ENCODE measurements at regions not wholly inside any gene's neighbourhood (a gene's known extent, or its start where the extent isn't known, plus 50 kb on each side); places are given as distances from the start of the nearest gene placed in this dataset.
A peak's percentile ranks its signal among the peaks of the same experiment; 100 is the strongest.

DNA sequence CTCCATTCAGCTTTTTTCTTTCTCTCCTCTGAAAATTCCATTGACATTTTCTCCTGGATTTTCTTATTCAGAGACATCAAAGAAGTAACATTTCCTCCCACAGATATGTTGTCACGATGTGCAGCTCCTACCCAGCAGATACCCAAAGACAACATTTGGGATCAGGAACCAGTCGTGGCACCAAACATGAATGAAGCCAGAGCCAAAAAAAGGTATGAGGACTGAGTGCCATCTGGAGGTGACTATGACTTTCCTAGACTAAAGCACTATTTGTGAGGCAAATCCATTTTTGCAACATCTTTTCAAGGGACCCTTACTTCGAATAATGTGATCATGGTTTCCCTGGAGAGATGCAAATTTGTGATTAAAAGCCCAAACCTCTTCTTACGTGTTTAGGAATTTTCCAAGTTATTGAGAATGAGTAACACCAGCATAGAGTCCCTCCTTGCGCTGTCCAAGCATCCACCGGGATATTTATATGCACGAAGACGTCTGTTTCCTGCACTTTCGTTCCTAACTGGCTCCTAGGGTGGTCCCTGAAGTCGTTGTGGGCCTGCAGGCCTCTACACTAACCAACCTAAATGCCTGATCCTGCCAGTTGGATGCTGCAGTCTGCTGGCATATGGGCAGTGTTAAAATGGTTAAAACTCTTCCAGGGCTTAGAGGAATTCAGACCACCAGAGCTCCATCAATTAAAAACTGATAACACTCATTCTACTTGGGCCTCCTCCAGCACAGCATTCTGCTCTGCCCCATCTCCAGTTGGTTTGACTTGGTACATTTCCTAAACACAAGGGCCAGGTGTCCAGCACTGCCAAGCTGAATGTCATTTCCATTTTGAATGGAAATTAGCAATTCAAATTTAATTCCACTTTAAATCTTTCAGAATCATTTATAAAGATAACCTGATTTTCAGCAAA lies 256.6 kb downstream of the C6orf118 start:
- H3K36me3 ChIP-seq (ENCODE audit: control insufficient read depth in 2 of 2, extremely low read depth in 1 of 2, insufficient read depth in 2 of 2, low read length in 2 of 2) = no peaks in the 10 kb centered on the region
- H4K20me1 ChIP-seq (ENCODE audit: control insufficient read depth, extremely low read depth, insufficient read depth, low read length) = no peaks in the 10 kb centered on the region
- TF ChIP-seq, protein P1, sequence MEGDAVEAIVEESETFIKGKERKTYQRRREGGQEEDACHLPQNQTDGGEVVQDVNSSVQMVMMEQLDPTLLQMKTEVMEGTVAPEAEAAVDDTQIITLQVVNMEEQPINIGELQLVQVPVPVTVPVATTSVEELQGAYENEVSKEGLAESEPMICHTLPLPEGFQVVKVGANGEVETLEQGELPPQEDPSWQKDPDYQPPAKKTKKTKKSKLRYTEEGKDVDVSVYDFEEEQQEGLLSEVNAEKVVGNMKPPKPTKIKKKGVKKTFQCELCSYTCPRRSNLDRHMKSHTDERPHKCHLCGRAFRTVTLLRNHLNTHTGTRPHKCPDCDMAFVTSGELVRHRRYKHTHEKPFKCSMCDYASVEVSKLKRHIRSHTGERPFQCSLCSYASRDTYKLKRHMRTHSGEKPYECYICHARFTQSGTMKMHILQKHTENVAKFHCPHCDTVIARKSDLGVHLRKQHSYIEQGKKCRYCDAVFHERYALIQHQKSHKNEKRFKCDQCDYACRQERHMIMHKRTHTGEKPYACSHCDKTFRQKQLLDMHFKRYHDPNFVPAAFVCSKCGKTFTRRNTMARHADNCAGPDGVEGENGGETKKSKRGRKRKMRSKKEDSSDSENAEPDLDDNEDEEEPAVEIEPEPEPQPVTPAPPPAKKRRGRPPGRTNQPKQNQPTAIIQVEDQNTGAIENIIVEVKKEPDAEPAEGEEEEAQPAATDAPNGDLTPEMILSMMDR (optimal IDR thresholded peaks at IDR 0.05 in 1 of 3, IDR thresholded peaks at IDR 0.05 in 1 of 3, conservative IDR thresholded peaks at IDR 0.05 in 1 of 3; ENCODE audit: extremely low read depth in 1 of 3, insufficient read depth in 2 of 3, low read length in 3 of 3) = no peak
- TF ChIP-seq EZH2 (IDR thresholded peaks at IDR 0.05; ENCODE audit: low read length) = no peak
- dilution Hi-C loops (cut with MboI; ENCODE audit: extremely low pct_ligation_motif_present, low sequenced_read_pairs) = no loop called here
- no peak overlapping the region for H3K4me2 ChIP-seq (ENCODE audit: control insufficient read depth, extremely low read depth, insufficient read depth, low read depth, low read length)
- no peak overlapping the region for H3K9ac ChIP-seq (ENCODE audit: control insufficient read depth, extremely low read depth, insufficient read depth, low read length)
- no peak for DNase-seq (ENCODE audit: low read depth, low spot score)
- no peak overlapping the region for H3K27ac ChIP-seq (ENCODE audit: control insufficient read depth, insufficient read depth, low read length)
- no peak overlapping the region for H2AFZ ChIP-seq (ENCODE audit: control insufficient read depth, low read length)
- no peaks in the 10 kb centered on the region for H3K4me1 ChIP-seq (ENCODE audit: control insufficient read depth, extremely low read depth, insufficient read depth, low read length)
- H3K27me3 ChIP-seq (ENCODE audit: control insufficient read depth, extremely low read depth, insufficient read depth, low read length) = no peaks in the 10 kb centered on the region
- H3K4me3 ChIP-seq (ENCODE audit: control insufficient read depth in 2 of 3, extremely low read depth in 1 of 3, insufficient read depth in 2 of 3, low read depth in 1 of 3, low read length in 3 of 3) = no peak overlapping the region
- no peaks in the 10 kb centered on the region for H3K9me1 ChIP-seq (ENCODE audit: control insufficient read depth, extremely low read depth, insufficient read depth, low read length)
- H3K9me3 ChIP-seq (ENCODE audit: control insufficient read depth, low read depth, low read length) = peaks cover 4% of the 10 kb centered on the region
- no peak for FAIRE-seq
- H3K79me2 ChIP-seq (ENCODE audit: control insufficient read depth, insufficient read depth, low read length) = no peaks in the 10 kb centered on the region

DNA sequence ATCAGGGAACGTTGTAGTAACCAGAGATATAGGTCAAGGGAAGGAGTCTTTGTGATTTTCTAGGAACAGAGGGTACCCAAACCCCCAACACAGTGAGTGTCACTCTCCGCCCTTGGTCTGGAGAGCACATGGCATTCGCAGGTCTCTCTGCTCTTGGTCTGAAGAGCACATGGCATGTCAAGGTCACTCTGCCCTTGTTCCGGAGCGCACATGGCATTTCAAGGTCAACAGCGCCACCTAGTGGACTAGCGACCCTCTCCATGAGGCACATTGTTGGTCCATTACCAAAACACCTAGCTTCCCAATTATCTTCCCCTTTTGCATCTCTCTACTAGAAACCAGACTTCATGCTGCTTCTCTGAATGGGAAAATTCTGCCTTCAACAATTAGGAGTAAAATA lies 260.0 kb downstream of the C6orf118 start:
- DNase-seq (ENCODE audit: low read depth, low spot score) (no peak), FAIRE-seq (no peak)
- Histone ChIP-seq H3K9me3 (ENCODE audit: control insufficient read depth, low read depth, low read length) (peaks cover 2% of the 10 kb centered on the region), H3K9ac (ENCODE audit: control insufficient read depth, extremely low read depth, insufficient read depth, low read length) (no peak overlapping the region), H3K36me3 (ENCODE audit: control insufficient read depth in 2 of 2, extremely low read depth in 1 of 2, insufficient read depth in 2 of 2, low read length in 2 of 2) (no peaks in the 10 kb centered on the region), H3K79me2 (ENCODE audit: control insufficient read depth, insufficient read depth, low read length) (no peaks in the 10 kb centered on the region), H3K4me3 (ENCODE audit: control insufficient read depth in 2 of 3, extremely low read depth in 1 of 3, insufficient read depth in 2 of 3, low read depth in 1 of 3, low read length in 3 of 3) (no peak overlapping the region), H3K4me2 (ENCODE audit: control insufficient read depth, extremely low read depth, insufficient read depth, low read depth, low read length) (no peak overlapping the region), H3K4me1 (ENCODE audit: control insufficient read depth, extremely low read depth, insufficient read depth, low read length) (no peaks in the 10 kb centered on the region), H3K27me3 (ENCODE audit: control insufficient read depth, extremely low read depth, insufficient read depth, low read length) (no peaks in the 10 kb centered on the region), H2AFZ (ENCODE audit: control insufficient read depth, low read length) (no peak overlapping the region), H3K27ac (ENCODE audit: control insufficient read depth, insufficient read depth, low read length) (no peak overlapping the region), H3K9me1 (ENCODE audit: control insufficient read depth, extremely low read depth, insufficient read depth, low read length) (no peaks in the 10 kb centered on the region), H4K20me1 (ENCODE audit: control insufficient read depth, extremely low read depth, insufficient read depth, low read length) (no peaks in the 10 kb centered on the region)
- dilution Hi-C loops (cut with MboI; ENCODE audit: extremely low pct_ligation_motif_present, low sequenced_read_pairs) = no loop called here
- TF ChIP-seq, protein P1 (optimal IDR thresholded peaks at IDR 0.05 in 1 of 3, IDR thresholded peaks at IDR 0.05 in 1 of 3, conservative IDR thresholded peaks at IDR 0.05 in 1 of 3; ENCODE audit: extremely low read depth in 1 of 3, insufficient read depth in 2 of 3, low read length in 3 of 3) = peak in 2 of 3 experiments; percentile 49 to 56
- no peak for TF ChIP-seq EZH2 (IDR thresholded peaks at IDR 0.05; ENCODE audit: low read length)

All from keratinocyte (primary cell).